H9 (cell line): ENCODE measurements at regions not wholly inside any gene's neighbourhood (a gene's known extent, or its start where the extent isn't known, plus 50 kb on each side); places are given as distances from the start of the nearest gene placed in this dataset.

ENCODE experiments used
- DNase-seq: peaks from one replicate; pipeline ENCODE4 v3.0.0-alpha.2; 2017
- H2AFZ ChIP-seq: one replicate; pipeline ENCODE4 v1.6.1; 2013; ENCODE audit warnings: mild to moderate bottlenecking, low read length, control low read depth, moderate library complexity
- H2AK5ac ChIP-seq: 2 replicates; pipeline ENCODE4 v1.6.1; 2013; ENCODE audit warnings: low read length, control low read depth, mixed read lengths; ENCODE audit not compliant: insufficient read length
- H2BK120ac ChIP-seq: one replicate; pipeline ENCODE4 v1.6.1; 2013; ENCODE audit warnings: low read depth, mild to moderate bottlenecking, low read length, control low read depth, inconsistent platforms; ENCODE audit not compliant: poor library complexity, severe bottlenecking
- H2BK12ac ChIP-seq: 2 replicates; pipeline ENCODE4 v1.6.1; 2013; ENCODE audit warnings: low read length, control low read depth, mixed read lengths, low read depth; ENCODE audit not compliant: insufficient read length
- H2BK15ac ChIP-seq: 2 replicates; pipeline ENCODE4 v1.6.1; 2013; ENCODE audit warnings: low read depth, low read length, control low read depth
- H2BK20ac ChIP-seq: one replicate; pipeline ENCODE4 v1.6.1; 2013; ENCODE audit warnings: low read depth, mild to moderate bottlenecking, low read length, control low read depth, inconsistent platforms; ENCODE audit not compliant: poor library complexity, severe bottlenecking
- H2BK5ac ChIP-seq: 2 replicates; pipeline ENCODE4 v1.6.1; 2013; ENCODE audit warnings: low read length, control low read depth, mixed read lengths; ENCODE audit not compliant: insufficient read length
- H3K14ac ChIP-seq: 2 replicates; pipeline ENCODE4 v1.6.1; 2013; ENCODE audit warnings: low read length, control low read depth; ENCODE audit not compliant: insufficient read depth
- H3K18ac ChIP-seq: 2 replicates; pipeline ENCODE4 v1.6.1; 2013; ENCODE audit warnings: low read depth, mild to moderate bottlenecking, mixed read lengths, low read length, control low read depth; ENCODE audit not compliant: insufficient read length
- H3K23ac ChIP-seq: 2 replicates; pipeline ENCODE4 v1.6.1; 2013; ENCODE audit warnings: low read length, control low read depth, mixed read lengths, low read depth; ENCODE audit not compliant: insufficient read length
- H3K23me2 ChIP-seq: 2 replicates; pipeline ENCODE4 v1.6.1; 2013; ENCODE audit warnings: low read depth, mild to moderate bottlenecking, mixed read lengths, low read length, control low read depth; ENCODE audit not compliant: insufficient read length, poor library complexity, severe bottlenecking
- H3K27ac ChIP-seq: 2 replicates; pipeline ENCODE4 v1.5.1; 2013; ENCODE audit warnings: low read length, control low read depth, mixed read lengths, low read depth; ENCODE audit not compliant: insufficient read length
- H3K27me3 ChIP-seq: 2 replicates; pipeline ENCODE4 v1.6.1; 2013; ENCODE audit warnings: low read length, control low read depth, inconsistent platforms; ENCODE audit not compliant: insufficient read depth
- H3K4ac ChIP-seq: 2 replicates; pipeline ENCODE4 v1.6.1; 2013; ENCODE audit warnings: low read depth, mild to moderate bottlenecking, control low read depth, inconsistent platforms, low read length, moderate library complexity
- H3K4me1 ChIP-seq: 2 replicates; pipeline ENCODE4 v1.6.1; 2013; ENCODE audit warnings: low read length, control low read depth, inconsistent platforms; ENCODE audit not compliant: insufficient read depth
- H3K4me2 ChIP-seq: 2 replicates; pipeline ENCODE4 v1.6.1; 2013; ENCODE audit warnings: low read length, control low read depth, mixed read lengths; ENCODE audit not compliant: insufficient read length, insufficient read depth
- H3K56ac ChIP-seq: 2 replicates; pipeline ENCODE4 v1.6.1; 2013; ENCODE audit warnings: low read depth, mild to moderate bottlenecking, mixed read lengths, low read length, control low read depth; ENCODE audit not compliant: insufficient read length
- H3K79me1 ChIP-seq: 2 replicates; pipeline ENCODE4 v1.6.1; 2013; ENCODE audit warnings: low read depth, mild to moderate bottlenecking, moderate library complexity, low read length, control low read depth, inconsistent platforms; ENCODE audit not compliant: insufficient read depth, poor library complexity, severe bottlenecking
- H3K79me2 ChIP-seq: 2 replicates; pipeline ENCODE4 v1.6.1; 2013; ENCODE audit warnings: low read length, control low read depth, inconsistent platforms; ENCODE audit not compliant: insufficient read depth
- H3K9ac ChIP-seq: 2 replicates; pipeline ENCODE4 v1.6.1; 2013; ENCODE audit warnings: low read length, control low read depth, mixed read lengths; ENCODE audit not compliant: insufficient read length; ENCODE audit errors: extremely low read depth
- H3K9me3 ChIP-seq: one replicate; pipeline ENCODE4 v1.6.1; 2013; ENCODE audit warnings: low read depth, low read length, inconsistent platforms; ENCODE audit not compliant: control insufficient read depth
- H3T11ph ChIP-seq: one replicate; pipeline ENCODE4 v1.6.1; 2013; ENCODE audit warnings: mild to moderate bottlenecking, low read length, control low read depth, inconsistent platforms
- H4K20me1 ChIP-seq: one replicate; pipeline ENCODE4 v1.6.1; 2013; ENCODE audit not compliant: control insufficient read depth, insufficient read length, insufficient read depth
- H4K5ac ChIP-seq: 2 replicates; pipeline ENCODE4 v1.6.1; 2013; ENCODE audit warnings: low read depth, mild to moderate bottlenecking, mixed read lengths, low read length, control low read depth; ENCODE audit not compliant: insufficient read length
- H4K8ac ChIP-seq: replicated peaks from 2 replicates; pipeline ENCODE4 v1.6.1; 2013; ENCODE audit warnings: low read length, control low read depth, mixed read lengths, low read depth; ENCODE audit not compliant: insufficient read length
- H4K91ac ChIP-seq: 2 replicates; pipeline ENCODE4 v1.6.1; 2013; ENCODE audit warnings: low read depth, mild to moderate bottlenecking, moderate library complexity, mixed read lengths, low read length, control low read depth; ENCODE audit not compliant: insufficient read length
- H3K27ac Mint-ChIP-seq, 3 experiments: 2 replicates in 2 of 3; 3 replicates in 1 of 3; pipeline ENCODE4 v1.8.0; 2020 to 2021; ENCODE audit warnings: mixed read lengths in 3 of 3, mild to moderate bottlenecking in 1 of 3, moderate library complexity in 1 of 3
- H3K27me3 Mint-ChIP-seq: 2 replicates; pipeline ENCODE4 v1.8.0; 2021; ENCODE audit warnings: low read depth, mild to moderate bottlenecking, moderate library complexity, mixed read lengths
- H3K36me3 Mint-ChIP-seq, 3 experiments: 2 replicates in 2 of 3; 3 replicates in 1 of 3; pipeline ENCODE4 v1.8.0; 2020 to 2021; ENCODE audit warnings: low read depth in 3 of 3, mixed read lengths in 3 of 3; ENCODE audit not compliant: insufficient read depth in 1 of 3
- H3K4me1 Mint-ChIP-seq, 2 experiments: 2 replicates each; pipeline ENCODE4 v1.8.0; 2020; ENCODE audit warnings: mixed read lengths in 2 of 2
- H3K4me3 Mint-ChIP-seq, 2 experiments: 2 replicates in 1 of 2; 3 replicates in 1 of 2; pipeline ENCODE4 v1.8.0; 2020 to 2021; ENCODE audit warnings: mild to moderate bottlenecking in 2 of 2, mixed read lengths in 2 of 2, moderate library complexity in 1 of 2
- H3K9me3 Mint-ChIP-seq, 2 experiments: 2 replicates in 1 of 2; 3 replicates in 1 of 2; pipeline ENCODE4 v1.8.0; 2020; ENCODE audit warnings: mild to moderate bottlenecking in 2 of 2, mixed read lengths in 2 of 2, moderate library complexity in 1 of 2
- CTCF ChIP-seq: fragments of 200-600 bp; sonication (generic); conservative IDR thresholded peaks from 3 replicates; pipeline ENCODE4 v1.8.0; 2021; ENCODE audit warnings: antibody characterized with exemption, mild to moderate bottlenecking
- WGBS: extraction: QIAGEN DNeasy Blood & Tissue Kit; methylation state at CpG from one replicate; pipeline ENCODE4 v1.1.7; 2013; ENCODE audit warnings: missing lambda C conversion rate, low lambda C conversion rate, mixed read lengths; ENCODE audit not compliant: insufficient read length; ENCODE audit errors: extremely low coverage; 5-methylcytosine and 5-hydroxymethylcytosine counted together

- no peak overlapping the region for H3K27ac Mint-ChIP-seq
- no peak overlapping the region for H2BK20ac ChIP-seq
- H4K20me1 ChIP-seq: no peaks in the 10 kb centered on the region
- H3K14ac ChIP-seq: no peak overlapping the region
- whole genome bisulfite sequencing: no CpG with 5 or more reads among the region's 7 CpGs
- H3K23ac ChIP-seq: no peak overlapping the region
- no peak overlapping the region for H4K8ac ChIP-seq
- H3K4me1 Mint-ChIP-seq: no peaks in the 10 kb centered on the region; a peak in 1 of 4 replicates
- no peak overlapping the region for H3K4me3 Mint-ChIP-seq
- no peaks in the 10 kb centered on the region for H3K27me3 ChIP-seq
- H3K9me3 Mint-ChIP-seq: no peaks in the 10 kb centered on the region
- no peaks in the 10 kb centered on the region for H3K36me3 Mint-ChIP-seq
- no peak overlapping the region for H4K5ac ChIP-seq
- no peaks in the 10 kb centered on the region for H3K79me2 ChIP-seq
- H3K4me2 ChIP-seq: no peak overlapping the region
- no peak overlapping the region for H3K56ac ChIP-seq
- H2AK5ac ChIP-seq: no peak overlapping the region
- H2BK5ac ChIP-seq: no peak overlapping the region
- no peak for TF ChIP-seq CTCF
- H3K4me1 ChIP-seq: no peaks in the 10 kb centered on the region; the same call in 1 of the 2 replicates
- no peak for DNase-seq
- no peak overlapping the region for H3K27ac ChIP-seq
- H2BK120ac ChIP-seq: no peak overlapping the region
- no peak overlapping the region for H3K18ac ChIP-seq
- no peak overlapping the region for H3K4ac ChIP-seq
- no peak overlapping the region for H2BK15ac ChIP-seq
- no peak overlapping the region for H3T11ph ChIP-seq
- H3K79me1 ChIP-seq: no peaks in the 10 kb centered on the region
- no peaks in the 10 kb centered on the region for H3K27me3 Mint-ChIP-seq
- H3K23me2 ChIP-seq: no peaks in the 10 kb centered on the region
- no peaks in the 10 kb centered on the region for H3K9me3 ChIP-seq
- no peak overlapping the region for H2AFZ ChIP-seq
- no peak overlapping the region for H2BK12ac ChIP-seq
- H4K91ac ChIP-seq: no peak overlapping the region
- no peak overlapping the region for H3K9ac ChIP-seq
These were observed 179.7 kb downstream of the CHRM3 start for GRCh38 chr1:239566074-239566473.
